SH-SY5Y (cell line): ENCODE measurements at regions not wholly inside any gene's neighbourhood (a gene's known extent, or its start where the extent isn't known, plus 50 kb on each side); places are given as distances from the start of the nearest gene placed in this dataset.

ENCODE experiments used
- GATA2 ChIP-seq: IDR thresholded peaks from 2 replicates; pipeline ENCODE4 v1.6.1; 2011; ENCODE audit warnings: mild to moderate bottlenecking, low read depth, low read length
- GATA3 ChIP-seq: IDR thresholded peaks from 2 replicates; pipeline ENCODE4 v1.6.1; 2011; ENCODE audit warnings: low read depth, mild to moderate bottlenecking, low read length, moderate library complexity

GRCh38 chr15:95758451-95758850 is 572.0 kb upstream of the NR2F2 start:
- TF ChIP-seq GATA2 (no peak), GATA3 (no peak)
